Stimulated activated CD4-positive, alpha-beta T cell treated with anti-CD3 and anti-CD28 coated beads, Interleukin-2, amount 100 ng/mL, for 24 hours (primary cell): ENCODE measurements at regions not wholly inside any gene's neighbourhood (a gene's known extent, or its start where the extent isn't known, plus 50 kb on each side); places are given as distances from the start of the nearest gene placed in this dataset.
A peak's percentile ranks its signal among the peaks of the same experiment; 100 is the strongest.
"Not testable (repeated sequence)": the region's sequence is repeated elsewhere in the genome, so short reads cannot be mapped to it uniquely, and the experiment has no call there.

ENCODE experiments used
- DNase-seq, 2 donors: peaks; one replicate each; pipeline ENCODE4 v3.0.0-alpha.2; 2020

- no peak for DNase-seq
Measured at GRCh38 chr3:75395580-75396315, 268.4 kb upstream of the FRG2C start.

- DNase-seq: no peak
Measured at GRCh38 chr3:75396316-75396802, 267.8 kb upstream of the FRG2C start.

DNA sequence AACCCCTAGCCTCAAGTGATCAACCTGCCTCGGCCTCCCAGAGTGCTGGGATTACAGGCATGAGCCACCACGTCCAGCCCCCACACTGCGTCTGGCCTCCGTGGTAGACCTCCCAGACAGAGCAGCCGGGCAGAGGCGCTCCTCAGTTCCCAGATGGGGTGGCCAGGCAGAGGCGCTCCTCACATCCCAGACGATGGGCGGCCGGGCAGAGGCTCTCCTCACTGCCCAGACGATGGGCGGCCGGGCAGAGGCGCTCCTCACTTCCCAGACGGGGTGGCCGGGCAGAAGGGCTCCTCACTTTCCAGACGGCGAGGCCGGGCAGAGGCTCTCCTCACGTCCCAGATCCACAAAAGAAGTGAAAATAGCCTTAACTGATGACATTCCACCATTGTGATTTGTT lies 266.6 kb upstream of the FRG2C start:
- DNase-seq: not testable (repeated sequence)

DNA sequence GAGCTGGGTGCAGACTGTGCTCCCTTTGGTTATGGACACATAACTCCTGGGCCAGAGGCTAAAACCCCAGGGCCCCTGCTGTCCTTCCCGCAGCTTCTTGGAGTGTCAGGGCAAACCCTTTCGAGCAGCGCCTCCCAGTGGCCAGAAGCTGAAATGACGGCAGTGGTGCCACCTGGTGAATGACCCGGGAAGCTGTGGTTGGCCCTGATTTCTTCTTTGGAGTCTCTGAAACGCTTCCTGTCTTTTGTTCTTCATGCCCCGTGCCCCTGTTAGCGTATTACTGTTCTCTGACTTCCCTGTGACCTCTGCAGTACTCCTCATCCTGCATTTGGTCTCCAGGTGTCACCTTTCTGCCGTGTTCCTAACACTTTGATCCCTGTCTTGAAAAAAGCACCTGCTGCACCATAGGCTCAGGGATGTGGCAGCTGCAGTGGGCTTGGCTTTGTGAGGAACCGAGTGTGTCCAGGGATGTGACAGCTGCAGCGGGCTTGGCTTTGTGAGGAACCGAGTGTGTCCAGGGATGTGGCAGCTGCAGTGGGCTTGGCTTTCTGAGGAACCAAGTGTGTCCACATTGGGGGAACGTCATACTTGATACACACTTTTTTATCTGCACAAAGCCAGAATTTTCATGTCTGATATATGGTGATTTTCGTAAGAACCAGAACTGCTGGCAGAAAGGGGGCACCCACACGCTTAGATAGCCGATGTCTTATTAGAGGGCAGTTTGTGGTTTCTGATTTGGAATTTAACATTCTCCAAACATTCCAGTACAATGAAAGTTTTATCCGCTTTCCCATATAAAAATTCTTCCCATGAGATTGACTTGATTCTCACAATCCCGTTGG lies 241.8 kb upstream of the FRG2C start:
- peak; percentile 42 to 55 for DNase-seq

DNA sequence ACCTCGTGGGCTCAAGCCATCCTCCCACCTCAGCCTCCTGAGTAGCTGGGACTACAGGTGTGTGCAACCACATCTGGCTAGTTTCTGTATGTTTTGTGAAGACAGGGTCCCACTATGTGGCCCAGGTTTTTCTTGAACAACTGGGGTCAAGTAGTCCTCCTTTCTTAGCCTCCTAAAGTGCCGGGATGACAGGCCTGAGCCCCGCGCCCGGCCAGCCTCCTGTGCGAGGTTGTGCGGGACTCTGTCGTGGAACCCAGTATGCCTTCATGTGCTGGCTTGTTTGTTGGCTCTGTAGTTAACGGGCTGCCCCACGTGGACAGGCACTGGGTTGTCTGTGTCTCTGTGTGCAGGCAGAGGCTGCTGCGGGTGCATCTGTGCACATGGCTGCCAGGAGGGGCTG lies 238.7 kb upstream of the FRG2C start:
- not testable (repeated sequence) for DNase-seq

GRCh38 chr3:75427486-75427885 lies 236.6 kb upstream of the FRG2C start:
- not testable (repeated sequence) for DNase-seq

DNA sequence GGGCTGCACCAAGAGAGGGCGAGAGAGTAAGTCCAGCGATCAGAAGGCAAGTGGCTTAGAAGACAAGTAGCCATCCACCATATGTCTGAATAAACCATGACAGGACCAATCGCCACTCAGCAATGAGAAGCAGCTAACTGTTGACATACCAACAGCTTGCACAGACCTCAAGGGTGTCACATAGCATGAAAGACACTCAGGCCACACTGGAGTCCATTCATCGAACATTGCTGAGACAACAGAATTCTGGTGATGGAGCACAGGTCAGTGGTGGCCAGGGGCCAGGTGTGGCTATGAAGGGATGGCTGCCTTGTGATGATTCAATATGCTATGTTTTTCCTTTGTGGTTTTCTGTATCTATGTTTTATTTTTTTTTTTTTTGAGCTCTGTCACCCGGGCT lies 236.2 kb upstream of the FRG2C start:
- DNase-seq: not testable (repeated sequence)

GRCh38 chr3:75429561-75430220 lies 234.4 kb upstream of the FRG2C start:
- DNase-seq: peak; percentile 77 to 79

GRCh38 chr3:75430406-75430805 lies 233.7 kb upstream of the FRG2C start:
- DNase-seq: not testable (repeated sequence)

- not testable (repeated sequence) for DNase-seq
Measured at GRCh38 chr3:75431120-75431519, 233.0 kb upstream of the FRG2C start.

- not testable (repeated sequence) for DNase-seq
Measured at GRCh38 chr3:75432466-75432865, 231.7 kb upstream of the FRG2C start.

DNA sequence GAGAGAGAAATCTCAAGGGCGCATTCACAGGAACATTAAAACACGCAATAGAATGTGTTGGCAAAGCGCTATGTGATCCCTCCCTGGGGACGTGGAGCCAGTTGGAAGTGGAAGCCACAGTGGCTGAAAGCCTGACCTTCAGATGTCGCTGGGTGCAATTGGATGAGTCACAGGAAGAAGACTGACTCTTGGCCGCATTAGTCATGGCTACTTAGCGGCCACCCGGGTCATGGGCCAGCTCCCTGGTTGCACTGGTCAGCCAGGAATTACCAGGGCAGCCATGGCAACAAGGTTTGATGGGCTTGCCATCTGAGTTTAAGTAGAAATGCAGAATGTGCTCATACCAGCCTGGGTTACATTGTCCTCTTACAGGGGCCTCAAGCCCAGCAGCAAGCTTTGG lies 231.2 kb upstream of the FRG2C start:
- not testable (repeated sequence) for DNase-seq

DNA sequence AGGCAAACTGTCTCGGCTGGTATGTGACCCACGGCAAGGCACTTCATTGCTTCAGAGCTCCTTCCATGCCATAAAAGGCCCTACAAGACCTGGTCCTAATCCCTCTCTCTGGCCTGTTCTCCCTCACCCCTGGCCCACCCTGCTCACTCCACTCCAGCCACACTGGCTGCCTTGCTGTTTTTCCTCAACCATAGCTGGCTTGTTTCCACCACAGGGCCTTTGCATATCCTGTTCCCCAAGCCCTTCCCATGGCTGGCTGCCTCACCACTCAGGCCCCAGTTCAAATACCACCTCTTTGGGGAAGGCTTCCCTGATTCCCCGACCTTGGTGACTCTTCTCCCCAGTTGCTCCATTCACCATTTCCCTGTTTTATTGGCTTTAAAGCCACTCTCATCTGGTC lies 230.8 kb upstream of the FRG2C start:
- not testable (repeated sequence) for DNase-seq

- peak; percentile 30 to 41 for DNase-seq
Measured at GRCh38 chr3:75434276-75434912, 229.7 kb upstream of the FRG2C start.

DNA sequence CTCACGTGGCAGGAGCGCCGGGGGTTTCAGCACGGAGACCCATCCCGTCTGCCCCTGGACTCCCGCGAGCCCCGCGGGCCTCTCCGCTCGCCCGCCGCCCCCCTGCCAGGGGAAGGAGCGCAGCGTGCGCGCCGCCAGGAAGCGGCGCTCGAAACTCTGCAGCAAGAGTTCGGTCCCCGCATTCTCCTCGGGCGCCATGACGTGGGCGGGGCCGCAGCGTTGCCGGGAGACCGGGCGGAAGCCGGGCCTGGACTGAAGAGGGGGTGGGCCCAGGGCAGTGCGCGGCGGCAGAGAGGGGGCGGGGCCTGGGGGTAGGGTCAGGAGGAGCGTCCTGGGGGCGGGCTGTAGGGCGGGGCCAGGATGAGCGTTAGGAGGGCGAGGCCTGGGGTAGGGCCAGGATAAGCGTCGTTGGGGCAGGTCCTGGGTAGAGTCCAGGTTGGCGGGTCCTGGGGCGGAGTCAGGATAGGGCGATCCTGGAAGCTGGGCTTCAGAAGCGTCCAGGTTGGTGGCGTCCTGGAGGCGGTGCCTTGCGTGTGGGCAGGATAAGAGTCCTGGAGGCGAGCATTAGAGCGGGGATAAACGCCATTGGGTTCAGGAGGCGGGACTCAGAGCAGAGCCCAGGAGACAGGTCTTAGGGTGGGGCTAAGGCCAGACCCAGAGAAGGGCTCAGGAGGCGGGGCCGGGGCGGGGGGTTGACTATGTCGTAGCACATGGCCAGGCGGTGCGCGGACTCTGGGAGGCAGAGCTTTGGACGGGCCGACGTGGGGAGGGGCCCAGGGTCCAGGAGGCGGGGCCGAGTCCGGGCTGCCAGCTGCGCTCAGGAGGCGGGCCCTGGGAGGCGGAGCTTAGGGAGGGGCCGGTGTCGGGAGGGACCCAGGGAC lies 229.0 kb upstream of the FRG2C start:
- DNase-seq: peak; percentile 98 to 99

GRCh38 chr3:75435794-75436400 lies 228.2 kb upstream of the FRG2C start:
- not testable (repeated sequence) for DNase-seq

GRCh38 chr3:75440986-75441385 lies 223.1 kb upstream of the FRG2C start:
- DNase-seq: not testable (repeated sequence)

GRCh38 chr3:75444634-75445033 lies 219.5 kb upstream of the FRG2C start:
- DNase-seq: not testable (repeated sequence)

- not testable (repeated sequence) for DNase-seq
Measured at GRCh38 chr3:75445234-75445633, 218.9 kb upstream of the FRG2C start.

DNA sequence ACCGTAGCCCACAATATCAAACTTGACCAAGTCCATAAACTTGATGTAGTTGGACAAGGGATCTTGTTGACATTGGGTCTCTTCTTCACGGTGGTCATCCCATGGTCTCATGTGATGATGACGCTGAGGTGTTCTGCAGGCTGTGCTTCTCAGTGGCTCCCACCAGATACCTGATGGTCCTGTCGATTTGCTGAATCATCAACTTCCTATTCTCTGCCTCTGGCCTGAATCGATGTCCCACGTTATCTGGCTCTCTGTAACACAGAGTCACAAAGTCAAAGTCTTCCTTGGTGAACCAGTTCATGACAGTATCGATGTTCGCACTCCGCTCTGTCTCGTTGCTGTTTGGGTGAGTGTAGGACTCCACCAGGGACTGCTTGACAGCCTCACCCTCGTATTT lies 217.2 kb upstream of the FRG2C start:
- DNase-seq: not testable (repeated sequence)

- not testable (repeated sequence) for DNase-seq
Measured at GRCh38 chr3:75453328-75453727, 210.8 kb upstream of the FRG2C start.
